A549 (cell line): ENCODE measurements at regions not wholly inside any gene's neighbourhood (a gene's known extent, or its start where the extent isn't known, plus 50 kb on each side); places are given as distances from the start of the nearest gene placed in this dataset.

Experiments
- ATAC-seq, 2 experiments: fragments of 200-7000 bp in 1 of 2; fragments of >200 bp in 1 of 2; cut with Nextera tagmentation in 1 of 2; cut with Tn5 transposase in 1 of 2; 3 replicates each; pipeline versions ENCODE4 v1.8.0 to v1.9.1; 2018 to 2020; ENCODE audit warnings: mild to moderate bottlenecking in 1 of 2, moderate library complexity in 1 of 2
- CTCF ChIA-PET: fragments of 300-600 bp; sonication (Branson Sonifier 250); formaldehyde crosslinking; extraction: SDS; loops from one replicate; lab custom pipeline; 2021; ENCODE audit warnings: antibody characterized with exemption, inconsistent platforms; lab: Yijun Ruan, JAX
- POLR2A ChIA-PET: fragments of 350-600 bp; formaldehyde crosslinking; extraction: SDS; loops from one replicate; lab custom pipeline; 2021; ENCODE audit warnings: antibody characterized with exemption, inconsistent platforms; lab: Yijun Ruan, JAX
- DNase-seq, 2 experiments: peaks; one replicate each; pipeline versions ENCODE4 v3.0.0 to v3.0.0-alpha.2; 2011 to 2016; ENCODE audit warnings: low read depth in 1 of 2, low spot score in 1 of 2
- FAIRE-seq: peaks from 2 replicates; lab custom pipeline; 2011; peaks lifted over from hg19 to GRCh38; lab: Jason Lieb, UNC
- H3K27ac ChIP-seq, 2 experiments: fragments of >200 bp; sonication (Bioruptor Twin); formaldehyde crosslinking; 3 replicates each; pipeline ENCODE4 v1.5.1; 2016 to 2017
- H3K4me1 ChIP-seq: fragments of >200 bp; sonication (Bioruptor Twin); formaldehyde crosslinking; 3 replicates; pipeline ENCODE4 v1.6.1; 2016
- H3K4me2 ChIP-seq: fragments of >200 bp; sonication (Bioruptor Twin); formaldehyde crosslinking; 3 replicates; pipeline ENCODE4 v1.6.1; 2016
- H3K4me3 ChIP-seq: fragments of >200 bp; sonication (Bioruptor Twin); formaldehyde crosslinking; 3 replicates; pipeline ENCODE4 v1.5.1; 2016
- H3K9me3 ChIP-seq: fragments of >200 bp; sonication (Bioruptor Twin); formaldehyde crosslinking; 3 replicates; pipeline ENCODE4 v1.6.1; 2016
- CEBPB ChIP-seq, 2 experiments: fragments of >200 bp in 1 of 2; sonication (Bioruptor Twin) in 1 of 2; formaldehyde crosslinking in 1 of 2; IDR thresholded peaks; 2 replicates each; pipeline ENCODE4 v1.6.1; 2012 to 2016
- EHF ChIP-seq: fragments of 250-450 bp; sonication (Bioruptor Pico); IDR thresholded peaks from 2 replicates; pipeline ENCODE4 v1.5.0; 2020; ENCODE audit warnings: mild to moderate bottlenecking
- ESRRA ChIP-seq: fragments of 150-350 bp; IDR thresholded peaks from 2 replicates; pipeline ENCODE4 v1.6.1; 2014; ENCODE audit warnings: mild to moderate bottlenecking, low read length, borderline replicate concordance
- FOSB ChIP-seq: fragments of 250-450 bp; sonication (Bioruptor Pico); IDR thresholded peaks from 2 replicates; pipeline ENCODE4 v1.5.0; 2020; ENCODE audit warnings: mild to moderate bottlenecking, moderate library complexity
- GATA3 ChIP-seq: IDR thresholded peaks from 2 replicates; pipeline ENCODE4 v1.6.1; 2012; ENCODE audit warnings: borderline replicate concordance
- HDAC2 ChIP-seq: fragments of 200-600 bp; sonication (generic); IDR thresholded peaks from 2 replicates; pipeline ENCODE4 v1.6.1; 2016
- KDM1A ChIP-seq: fragments of 200-600 bp; sonication (generic); IDR thresholded peaks from 2 replicates; pipeline ENCODE4 v1.6.1; 2016; ENCODE audit warnings: low read depth, mild to moderate bottlenecking
- MAFK ChIP-seq: fragments of 450-650 bp; IDR thresholded peaks from 2 replicates; pipeline ENCODE4 v1.6.1; 2014; ENCODE audit not compliant: partially characterized antibody
- MAZ ChIP-seq: fragments of 150-350 bp; IDR thresholded peaks from 2 replicates; pipeline ENCODE4 v1.6.1; 2014; ENCODE audit warnings: antibody characterized with exemption, low read depth, low read length, borderline replicate concordance
- MYC ChIP-seq: IDR thresholded peaks from 2 replicates; pipeline ENCODE4 v1.6.1; 2012; ENCODE audit warnings: mild to moderate bottlenecking, inconsistent platforms, low read length, improper control_type of control experiment, borderline replicate concordance
- NFE2L2 ChIP-seq: fragments of 150-350 bp; conservative IDR thresholded peaks from 2 replicates; pipeline ENCODE4 v1.6.1; 2014; ENCODE audit warnings: low read length
- NPAS2 ChIP-seq: fragments of 250-450 bp; sonication (Bioruptor Pico); IDR thresholded peaks from 2 replicates; pipeline ENCODE4 v1.8.0; 2022; ENCODE audit warnings: mild to moderate bottlenecking, moderate library complexity, borderline replicate concordance
- NR3C1 ChIP-seq: fragments of >200 bp; sonication (Bioruptor Twin); formaldehyde crosslinking; IDR thresholded peaks from 3 replicates; pipeline ENCODE4 v1.6.1; 2017
- PHF8 ChIP-seq: fragments of 200-600 bp; sonication (generic); IDR thresholded peaks from 2 replicates; pipeline ENCODE4 v1.6.1; 2016; ENCODE audit warnings: low read depth, mild to moderate bottlenecking, antibody characterized with exemption, moderate library complexity, borderline replicate concordance
- POLR2A ChIP-seq: IDR thresholded peaks from 2 replicates; pipeline ENCODE4 v1.6.1; 2012; ENCODE audit warnings: mild to moderate bottlenecking, low read length
- RNF2 ChIP-seq: fragments of 200-600 bp; sonication (generic); IDR thresholded peaks from 2 replicates; pipeline ENCODE4 v1.6.1; 2016; ENCODE audit warnings: low read depth, mild to moderate bottlenecking, antibody characterized with exemption, moderate library complexity, borderline replicate concordance
- TFCP2L1 ChIP-seq: fragments of 250-450 bp; sonication (Bioruptor Pico); IDR thresholded peaks from 2 replicates; pipeline ENCODE4 v1.5.0; 2021; ENCODE audit warnings: mild to moderate bottlenecking
- TP53 ChIP-seq: fragments of 250-450 bp; sonication (Bioruptor Pico); IDR thresholded peaks from 2 replicates; pipeline ENCODE4 v1.5.0; 2021; ENCODE audit warnings: mild to moderate bottlenecking, moderate library complexity
- ZC3H11A ChIP-seq: fragments of 450-650 bp; IDR thresholded peaks from 2 replicates; pipeline ENCODE4 v1.6.1; 2014; ENCODE audit warnings: antibody characterized with exemption, mild to moderate bottlenecking
- ZSCAN20 ChIP-seq: fragments of 250-450 bp; sonication (Bioruptor Pico); IDR thresholded peaks from 2 replicates; pipeline ENCODE4 v1.8.0; 2022; ENCODE audit warnings: mild to moderate bottlenecking, moderate library complexity
- WGBS: methylation state at CpG from one replicate; pipeline ENCODE4 v1.1.6; 2017; ENCODE audit errors: missing lambda C conversion rate; 5-methylcytosine and 5-hydroxymethylcytosine counted together
- TF ChIP-seq, protein P1 (sequence below): fragments of 450-650 bp; IDR thresholded peaks from 2 replicates; pipeline ENCODE4 v1.6.1; 2014; ENCODE audit warnings: antibody characterized with exemption
- TF ChIP-seq, protein P2 (sequence below): fragments of >200 bp; sonication (Bioruptor Twin); formaldehyde crosslinking; IDR thresholded peaks from 3 replicates; pipeline ENCODE4 v1.5.1; 2016
- TF ChIP-seq, protein P3 (sequence below): fragments of 150-350 bp; IDR thresholded peaks from 2 replicates; pipeline ENCODE4 v1.6.1; 2014; ENCODE audit warnings: low read depth, mild to moderate bottlenecking, low read length
- TF ChIP-seq, protein P4 (sequence below): IDR thresholded peaks from 2 replicates; pipeline ENCODE4 v1.6.1; 2012

DNA sequence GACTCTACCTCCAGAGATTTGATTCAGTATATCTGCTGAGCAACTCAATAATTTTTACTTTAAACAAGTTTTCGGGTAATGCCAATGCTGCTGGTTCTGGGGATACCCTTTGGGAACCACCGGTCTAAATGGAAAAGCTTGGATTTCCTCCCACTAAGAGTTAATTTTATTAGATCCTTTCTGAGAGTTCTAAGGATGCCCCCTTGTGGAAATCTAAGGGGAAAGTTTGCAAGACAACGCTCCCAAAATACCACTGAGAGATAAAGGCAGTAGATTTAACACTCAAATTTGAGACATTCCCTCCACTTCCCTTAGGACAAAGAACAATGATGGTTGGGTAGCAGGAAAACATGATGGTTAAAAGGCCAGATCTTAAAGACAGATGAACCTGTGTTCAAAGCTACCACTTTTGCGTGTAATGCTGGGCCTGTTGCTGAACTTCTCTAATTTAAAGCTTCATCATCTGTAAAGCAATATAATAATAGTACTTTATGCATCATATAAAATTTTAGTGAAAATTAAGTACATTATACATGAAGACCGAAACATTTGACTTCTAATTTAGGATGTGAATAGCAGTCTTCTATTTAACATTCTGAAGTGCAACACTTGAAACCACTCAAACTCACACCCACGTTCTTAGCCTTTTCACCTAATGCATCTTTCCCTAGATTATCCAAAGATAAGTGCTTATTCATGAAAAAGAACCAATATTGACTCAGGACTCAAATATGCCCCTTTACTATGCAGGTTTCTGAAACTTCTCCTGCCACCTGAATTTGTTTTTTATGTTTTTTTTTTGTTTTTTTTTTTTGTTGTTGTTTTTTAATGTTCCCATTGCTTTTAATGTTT is 110.1 kb upstream of the LUZP2 start:
- no peak for TF ChIP-seq NFE2L2
- no peak for TF ChIP-seq MAFK
- TF ChIP-seq, protein P1, sequence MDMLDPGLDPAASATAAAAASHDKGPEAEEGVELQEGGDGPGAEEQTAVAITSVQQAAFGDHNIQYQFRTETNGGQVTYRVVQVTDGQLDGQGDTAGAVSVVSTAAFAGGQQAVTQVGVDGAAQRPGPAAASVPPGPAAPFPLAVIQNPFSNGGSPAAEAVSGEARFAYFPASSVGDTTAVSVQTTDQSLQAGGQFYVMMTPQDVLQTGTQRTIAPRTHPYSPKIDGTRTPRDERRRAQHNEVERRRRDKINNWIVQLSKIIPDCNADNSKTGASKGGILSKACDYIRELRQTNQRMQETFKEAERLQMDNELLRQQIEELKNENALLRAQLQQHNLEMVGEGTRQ, result no peak
- no peak for TF ChIP-seq HDAC2
- TF ChIP-seq ZSCAN20 (CRISPR knock-in tag), result no peak
- TF ChIP-seq EHF (CRISPR knock-in tag), result no peak
- TF ChIP-seq CEBPB (IDR thresholded peaks at IDR 0.05), result no peak
- TF ChIP-seq POLR2A, result no peak
- TF ChIP-seq MYC, result no peak
- TF ChIP-seq TP53 (CRISPR knock-in tag), result no peak
- no peak for TF ChIP-seq PHF8
- no peak for TF ChIP-seq RNF2
- TF ChIP-seq, protein P2, sequence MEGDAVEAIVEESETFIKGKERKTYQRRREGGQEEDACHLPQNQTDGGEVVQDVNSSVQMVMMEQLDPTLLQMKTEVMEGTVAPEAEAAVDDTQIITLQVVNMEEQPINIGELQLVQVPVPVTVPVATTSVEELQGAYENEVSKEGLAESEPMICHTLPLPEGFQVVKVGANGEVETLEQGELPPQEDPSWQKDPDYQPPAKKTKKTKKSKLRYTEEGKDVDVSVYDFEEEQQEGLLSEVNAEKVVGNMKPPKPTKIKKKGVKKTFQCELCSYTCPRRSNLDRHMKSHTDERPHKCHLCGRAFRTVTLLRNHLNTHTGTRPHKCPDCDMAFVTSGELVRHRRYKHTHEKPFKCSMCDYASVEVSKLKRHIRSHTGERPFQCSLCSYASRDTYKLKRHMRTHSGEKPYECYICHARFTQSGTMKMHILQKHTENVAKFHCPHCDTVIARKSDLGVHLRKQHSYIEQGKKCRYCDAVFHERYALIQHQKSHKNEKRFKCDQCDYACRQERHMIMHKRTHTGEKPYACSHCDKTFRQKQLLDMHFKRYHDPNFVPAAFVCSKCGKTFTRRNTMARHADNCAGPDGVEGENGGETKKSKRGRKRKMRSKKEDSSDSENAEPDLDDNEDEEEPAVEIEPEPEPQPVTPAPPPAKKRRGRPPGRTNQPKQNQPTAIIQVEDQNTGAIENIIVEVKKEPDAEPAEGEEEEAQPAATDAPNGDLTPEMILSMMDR, result no peak; the same call in 2 of the 3 replicates
- TF ChIP-seq FOSB (CRISPR knock-in tag), result no peak
- no peak for TF ChIP-seq NR3C1
- TF ChIP-seq ESRRA, result no peak
- TF ChIP-seq TFCP2L1 (CRISPR knock-in tag), result no peak
- no peak for TF ChIP-seq MAZ
- TF ChIP-seq, protein P3, sequence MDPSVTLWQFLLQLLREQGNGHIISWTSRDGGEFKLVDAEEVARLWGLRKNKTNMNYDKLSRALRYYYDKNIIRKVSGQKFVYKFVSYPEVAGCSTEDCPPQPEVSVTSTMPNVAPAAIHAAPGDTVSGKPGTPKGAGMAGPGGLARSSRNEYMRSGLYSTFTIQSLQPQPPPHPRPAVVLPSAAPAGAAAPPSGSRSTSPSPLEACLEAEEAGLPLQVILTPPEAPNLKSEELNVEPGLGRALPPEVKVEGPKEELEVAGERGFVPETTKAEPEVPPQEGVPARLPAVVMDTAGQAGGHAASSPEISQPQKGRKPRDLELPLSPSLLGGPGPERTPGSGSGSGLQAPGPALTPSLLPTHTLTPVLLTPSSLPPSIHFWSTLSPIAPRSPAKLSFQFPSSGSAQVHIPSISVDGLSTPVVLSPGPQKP, result no peak
- no peak for TF ChIP-seq KDM1A
- Histone ChIP-seq H3K27ac (no peak overlapping the region), H3K4me2 (no peak overlapping the region), H3K4me1 (no peaks in the 10 kb centered on the region), H3K9me3 (no peaks in the 10 kb centered on the region), H3K4me3 (no peak overlapping the region)
- ATAC-seq (no peak), FAIRE-seq (no peak), DNase-seq (peak in 1 of 2 experiments; percentile 18)
- POLR2A ChIA-PET, result no interaction called here
- 10% methylated on average over 6 of the region's 6 CpGs for WGBS
- CTCF ChIA-PET, result interaction anchor here (1.3 to 1.5 kb wide), 2 partner anchors 23 to 847 kb away, joined by 3 to 6 read pairs; no protein-coding TSS in a partner anchor

DNA sequence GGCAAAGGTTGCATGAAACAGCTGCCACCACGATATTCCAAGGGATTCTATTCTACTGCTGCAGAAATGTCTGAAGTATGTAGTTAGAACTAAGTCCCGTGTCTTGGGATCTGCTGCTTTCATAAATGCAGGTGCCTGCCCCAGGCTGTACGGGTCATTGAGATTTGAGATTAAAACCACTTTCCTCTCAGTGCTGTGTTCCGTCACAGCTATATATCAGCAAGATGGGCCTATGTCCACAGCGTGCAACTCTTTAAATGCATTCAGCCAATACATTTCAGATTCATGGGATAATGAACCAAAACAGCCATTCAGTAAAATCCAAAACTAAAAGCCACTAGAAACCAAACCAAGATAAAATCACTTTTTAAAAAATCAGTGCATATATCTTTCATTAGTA is 107.3 kb upstream of the LUZP2 start:
- ChIA-PET POLR2A (no interaction called here), CTCF (no interaction called here)
- FAIRE-seq (no peak), ATAC-seq (no peak), DNase-seq (no peak)
- Histone ChIP-seq H3K27ac (no peak overlapping the region), H3K4me1 (no peaks in the 10 kb centered on the region), H3K4me3 (no peak overlapping the region), H3K4me2 (no peak overlapping the region), H3K9me3 (no peaks in the 10 kb centered on the region)
- TF ChIP-seq NR3C1 (no peak), CEBPB (IDR thresholded peaks at IDR 0.05) (no peak), ZC3H11A (no peak), NPAS2 (CRISPR knock-in tag) (no peak), GATA3 (no peak)
- TF ChIP-seq, protein P4, sequence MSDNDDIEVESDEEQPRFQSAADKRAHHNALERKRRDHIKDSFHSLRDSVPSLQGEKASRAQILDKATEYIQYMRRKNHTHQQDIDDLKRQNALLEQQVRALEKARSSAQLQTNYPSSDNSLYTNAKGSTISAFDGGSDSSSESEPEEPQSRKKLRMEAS, result no peak
- 40% methylated on average over 5 of the region's 5 CpGs for WGBS
